ENCODE measurements at regions not wholly inside any gene's neighbourhood (a gene's known extent, or its start where the extent isn't known, plus 50 kb on each side); places are given as distances from the start of the nearest gene placed in this dataset.

DNA sequence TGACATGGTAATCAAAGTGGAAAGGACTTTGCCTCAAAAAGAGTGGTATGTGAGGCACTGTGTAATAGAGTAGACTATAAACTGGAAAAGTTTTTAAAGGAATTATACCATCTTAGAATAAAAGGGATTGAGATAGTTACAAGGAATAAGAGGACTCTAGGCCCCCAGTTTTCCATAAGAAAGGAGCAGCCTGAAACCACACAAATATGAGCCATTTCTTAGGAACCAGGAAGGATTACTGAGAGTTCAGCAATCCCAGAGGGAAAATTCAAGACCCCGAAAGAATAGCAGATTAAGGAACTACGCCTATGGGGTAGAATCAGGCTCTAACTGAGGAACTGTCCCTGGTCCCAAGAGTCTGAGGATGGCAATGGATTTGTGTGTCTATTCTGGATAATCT lies 1213.3 kb downstream of the C4orf33 start:
- dilution Hi-C loops (cut with MboI; ENCODE audit: extremely low pct_ligation_motif_present, low sequenced_read_pairs) = no loop called here
- TF ChIP-seq EZH2 (IDR thresholded peaks at IDR 0.05; ENCODE audit: low read length) = no peak
- TF ChIP-seq CTCF (optimal IDR thresholded peaks at IDR 0.05 in 1 of 3, IDR thresholded peaks at IDR 0.05 in 1 of 3, conservative IDR thresholded peaks at IDR 0.05 in 1 of 3; ENCODE audit: extremely low read depth in 1 of 3, insufficient read depth in 2 of 3, low read length in 3 of 3) = no peak

GRCh38 chr4:130322439-130322838 lies 1226.5 kb downstream of the C4orf33 start:
- Histone ChIP-seq H3K9me1 (ENCODE audit: control insufficient read depth, extremely low read depth, insufficient read depth, low read length) (no peaks in the 10 kb centered on the region), H3K4me1 (ENCODE audit: control insufficient read depth, extremely low read depth, insufficient read depth, low read length) (no peaks in the 10 kb centered on the region), H2AFZ (ENCODE audit: control insufficient read depth, low read length) (no peak overlapping the region), H3K4me2 (ENCODE audit: control insufficient read depth, extremely low read depth, insufficient read depth, low read depth, low read length) (no peak overlapping the region), H3K9ac (ENCODE audit: control insufficient read depth, extremely low read depth, insufficient read depth, low read length) (no peak overlapping the region), H3K4me3 (ENCODE audit: control insufficient read depth in 2 of 3, extremely low read depth in 1 of 3, insufficient read depth in 2 of 3, low read depth in 1 of 3, low read length in 3 of 3) (no peak overlapping the region), H3K36me3 (ENCODE audit: control insufficient read depth in 2 of 2, extremely low read depth in 1 of 2, insufficient read depth in 2 of 2, low read length in 2 of 2) (no peaks in the 10 kb centered on the region), H4K20me1 (ENCODE audit: control insufficient read depth, extremely low read depth, insufficient read depth, low read length) (no peaks in the 10 kb centered on the region), H3K9me3 (ENCODE audit: control insufficient read depth, low read depth, low read length) (no peaks in the 10 kb centered on the region), H3K27ac (ENCODE audit: control insufficient read depth, insufficient read depth, low read length) (no peak overlapping the region), H3K27me3 (ENCODE audit: control insufficient read depth, extremely low read depth, insufficient read depth, low read length) (no peaks in the 10 kb centered on the region), H3K79me2 (ENCODE audit: control insufficient read depth, insufficient read depth, low read length) (no peaks in the 10 kb centered on the region)
- no peak for FAIRE-seq
- dilution Hi-C loops (cut with MboI; ENCODE audit: extremely low pct_ligation_motif_present, low sequenced_read_pairs) = no loop called here
- TF ChIP-seq EZH2 (IDR thresholded peaks at IDR 0.05; ENCODE audit: low read length) = no peak
- TF ChIP-seq CTCF (optimal IDR thresholded peaks at IDR 0.05 in 1 of 3, IDR thresholded peaks at IDR 0.05 in 1 of 3, conservative IDR thresholded peaks at IDR 0.05 in 1 of 3; ENCODE audit: extremely low read depth in 1 of 3, insufficient read depth in 2 of 3, low read length in 3 of 3) = no peak
- no peak for DNase-seq (ENCODE audit: low read depth, low spot score)

More for the DNA sequence above, 1213.3 kb downstream of the C4orf33 start:
- H4K20me1 ChIP-seq (ENCODE audit: control insufficient read depth, extremely low read depth, insufficient read depth, low read length) = no peaks in the 10 kb centered on the region
- no peak overlapping the region for H3K4me3 ChIP-seq (ENCODE audit: control insufficient read depth in 2 of 3, extremely low read depth in 1 of 3, insufficient read depth in 2 of 3, low read depth in 1 of 3, low read length in 3 of 3)
- no peak overlapping the region for H2AFZ ChIP-seq (ENCODE audit: control insufficient read depth, low read length)
- no peak overlapping the region for H3K27ac ChIP-seq (ENCODE audit: control insufficient read depth, insufficient read depth, low read length)
- DNase-seq (ENCODE audit: low read depth, low spot score) = no peak
- H3K27me3 ChIP-seq (ENCODE audit: control insufficient read depth, extremely low read depth, insufficient read depth, low read length) = no peaks in the 10 kb centered on the region
- H3K36me3 ChIP-seq (ENCODE audit: control insufficient read depth in 2 of 2, extremely low read depth in 1 of 2, insufficient read depth in 2 of 2, low read length in 2 of 2) = no peaks in the 10 kb centered on the region
- no peak for FAIRE-seq
- no peak overlapping the region for H3K9ac ChIP-seq (ENCODE audit: control insufficient read depth, extremely low read depth, insufficient read depth, low read length)
- H3K4me1 ChIP-seq (ENCODE audit: control insufficient read depth, extremely low read depth, insufficient read depth, low read length) = no peaks in the 10 kb centered on the region
- no peaks in the 10 kb centered on the region for H3K9me1 ChIP-seq (ENCODE audit: control insufficient read depth, extremely low read depth, insufficient read depth, low read length)
- no peaks in the 10 kb centered on the region for H3K9me3 ChIP-seq (ENCODE audit: control insufficient read depth, low read depth, low read length)
- no peaks in the 10 kb centered on the region for H3K79me2 ChIP-seq (ENCODE audit: control insufficient read depth, insufficient read depth, low read length)
- no peak overlapping the region for H3K4me2 ChIP-seq (ENCODE audit: control insufficient read depth, extremely low read depth, insufficient read depth, low read depth, low read length)
